ENCODE measurements at regions not wholly inside any gene's neighbourhood (a gene's known extent, or its start where the extent isn't known, plus 50 kb on each side); places are given as distances from the start of the nearest gene placed in this dataset.
"Not testable (repeated sequence)": the region's sequence is repeated elsewhere in the genome, so short reads cannot be mapped to it uniquely, and the experiment has no call there.

DNA sequence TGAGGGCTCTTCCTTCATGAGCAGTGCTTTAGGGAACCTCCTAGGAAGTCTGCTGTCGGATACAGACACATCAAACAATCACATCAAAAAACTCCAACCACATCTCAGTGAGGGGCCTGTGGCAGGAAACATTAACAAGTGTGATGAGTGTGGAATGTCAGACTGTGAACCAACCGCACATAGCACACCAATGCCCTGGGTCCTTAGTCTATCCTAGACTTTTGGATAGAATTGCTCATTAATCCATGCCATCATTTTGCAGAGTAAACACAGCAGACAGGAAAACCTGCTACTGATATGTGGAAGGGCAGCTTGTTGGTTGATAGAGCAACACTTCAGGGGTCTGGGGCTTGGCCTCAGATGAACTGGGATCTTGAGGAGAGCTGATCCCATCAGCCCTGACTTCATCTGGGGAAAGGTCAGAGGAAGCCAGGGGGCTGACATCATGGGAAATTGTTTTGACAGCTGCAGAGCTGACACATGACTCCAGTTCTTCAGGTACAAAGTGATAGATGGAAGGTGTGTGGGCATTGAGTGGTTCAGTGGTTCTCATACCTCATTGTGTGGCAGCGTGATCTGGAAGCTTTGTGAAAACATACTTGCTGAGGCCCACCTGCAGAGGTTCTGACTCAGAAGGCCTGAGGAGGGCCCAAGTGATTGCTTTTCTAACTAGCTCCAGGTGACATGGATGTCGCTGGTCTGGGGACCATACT is 193.3 kb downstream of the DIRAS2 start:
- DNase-seq (ENCODE audit: low read depth, low spot score) = no peak

DNA sequence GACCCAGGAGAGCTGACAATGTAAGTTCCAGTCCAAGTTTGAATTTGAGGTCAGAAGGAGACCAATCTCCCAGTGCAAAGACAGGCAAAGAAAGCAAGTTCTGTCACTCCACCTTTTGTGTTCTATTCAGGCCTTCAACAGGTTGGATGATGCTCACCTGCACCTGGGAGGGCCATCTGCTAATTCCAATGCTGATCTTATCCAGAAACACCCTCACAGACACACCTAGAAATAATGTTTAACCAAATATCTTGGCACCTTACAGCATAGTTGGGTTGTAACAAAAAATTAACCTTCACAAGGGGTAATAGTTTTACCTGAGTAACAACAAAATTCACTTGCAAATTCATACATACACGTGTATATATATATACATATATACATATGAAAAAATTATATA is 190.8 kb downstream of the DIRAS2 start:
- no peak for DNase-seq (ENCODE audit: low read depth, low spot score)

DNA sequence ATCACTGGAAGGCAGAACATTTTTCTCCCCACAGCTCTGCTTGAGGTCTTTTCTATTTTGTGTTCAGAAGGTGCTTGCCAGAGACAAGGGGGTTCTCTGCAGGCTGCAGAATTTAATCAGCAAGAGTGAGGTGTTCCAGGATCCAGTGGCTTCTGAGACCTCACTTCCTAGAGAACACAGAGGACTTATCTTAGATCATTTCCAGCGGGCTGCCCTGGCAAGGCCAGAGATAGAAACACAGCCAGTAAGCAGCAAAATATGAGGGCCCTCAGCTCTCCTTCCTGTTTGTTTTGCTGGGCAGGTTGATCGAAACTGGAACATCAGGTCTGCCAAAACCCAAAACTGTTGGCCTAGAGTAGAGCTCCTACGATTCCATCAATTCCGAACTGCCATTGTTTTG is 187.3 kb downstream of the DIRAS2 start:
- DNase-seq (ENCODE audit: low read depth, low spot score) = no peak

DNA sequence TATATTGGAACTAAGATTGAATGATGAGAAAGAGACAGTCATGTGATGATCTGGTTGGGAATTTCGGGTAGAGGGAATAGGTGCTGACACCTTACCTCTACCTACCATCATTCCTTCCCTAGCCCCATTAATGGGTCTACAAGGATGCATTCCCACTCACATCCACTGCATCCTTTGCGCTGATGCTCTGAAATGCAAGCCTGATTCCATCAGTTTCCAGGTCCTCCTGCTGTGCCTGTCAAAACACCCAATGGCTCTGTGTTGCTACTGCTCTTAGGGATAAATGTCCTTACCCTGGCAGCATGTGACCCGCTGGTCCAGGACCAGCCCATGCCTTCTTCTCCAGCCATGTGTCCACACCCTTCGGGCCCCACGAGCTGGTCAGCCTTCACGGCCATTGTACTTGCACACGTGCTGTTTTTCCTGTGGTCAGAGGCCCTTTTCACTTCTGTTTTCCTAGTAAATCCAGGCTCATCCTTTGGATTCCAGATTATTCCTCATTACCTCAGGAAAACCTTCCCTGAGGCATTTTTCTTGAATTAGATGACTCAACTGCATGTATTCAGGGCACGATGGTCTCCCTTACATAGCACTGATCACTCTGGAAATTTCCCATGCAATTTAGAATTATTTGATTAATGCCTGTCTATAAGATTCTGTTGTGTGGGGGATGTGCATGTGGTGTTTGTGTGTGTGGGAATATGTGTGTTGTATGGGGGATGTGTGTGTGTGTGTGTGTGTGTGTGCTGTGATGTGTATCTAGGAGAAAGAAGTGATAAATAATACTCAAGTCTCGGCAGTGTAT is 185.0 kb downstream of the DIRAS2 start:
- no peak for DNase-seq (ENCODE audit: low read depth, low spot score)

DNA sequence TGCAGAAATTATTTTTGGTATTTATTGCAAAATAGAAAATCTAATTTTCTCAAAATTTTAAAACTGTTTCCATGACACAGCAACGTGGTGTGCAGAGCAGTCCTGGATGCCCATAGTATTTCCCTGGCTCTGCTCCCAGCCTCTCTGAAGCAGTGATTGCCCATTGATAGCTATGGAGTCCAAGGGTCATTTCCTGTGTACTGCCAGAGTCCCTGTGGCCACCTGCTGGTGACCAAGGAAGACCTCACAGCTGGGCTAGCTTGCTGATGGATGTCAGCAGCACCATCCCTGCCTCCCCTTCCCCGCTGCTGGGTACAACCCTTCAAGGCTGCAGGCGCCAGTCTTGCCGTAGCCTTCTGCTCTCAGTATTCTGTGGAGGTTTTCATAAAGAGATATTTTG is 184.1 kb downstream of the DIRAS2 start:
- no peak for DNase-seq (ENCODE audit: low read depth, low spot score)

DNA sequence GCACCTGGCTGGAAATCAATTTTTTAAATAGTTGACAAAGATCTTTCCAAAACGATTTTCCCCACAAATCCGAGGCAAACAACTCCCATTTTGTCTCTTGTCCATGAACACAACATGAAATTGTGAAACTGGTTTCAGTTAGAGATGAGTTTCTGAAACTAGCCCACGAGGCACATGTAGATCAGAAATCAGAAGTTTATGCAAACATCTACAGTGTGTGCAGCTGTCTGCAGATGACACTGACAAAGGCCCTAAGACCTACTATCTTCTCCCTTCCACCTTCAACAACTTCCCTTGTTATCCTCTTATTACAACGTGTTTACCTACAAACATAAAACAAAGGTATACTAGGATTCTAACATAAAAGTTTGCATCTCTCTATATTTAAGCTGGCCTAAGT is 183.3 kb downstream of the DIRAS2 start:
- no peak for DNase-seq (ENCODE audit: low read depth, low spot score)

DNA sequence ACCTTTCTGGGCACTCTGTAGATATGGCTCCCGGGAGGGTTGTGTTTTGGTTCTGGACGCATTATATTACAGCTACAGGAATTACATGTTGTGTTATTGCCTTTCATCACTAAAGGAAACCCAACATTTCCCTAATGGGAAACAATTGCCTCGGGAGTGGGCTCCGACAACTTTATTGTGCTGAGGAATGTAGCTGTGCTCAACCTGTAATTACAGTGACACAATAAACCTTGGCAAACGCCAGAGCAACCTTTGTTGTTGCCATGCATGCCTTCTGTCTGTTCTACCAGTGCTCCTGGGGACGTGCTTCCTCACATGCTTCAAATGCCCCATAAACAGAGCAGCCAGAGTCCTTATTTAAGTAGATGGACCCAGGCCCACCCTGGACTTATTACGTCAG is 182.4 kb downstream of the DIRAS2 start:
- no peak for DNase-seq (ENCODE audit: low read depth, low spot score)

- DNase-seq (ENCODE audit: low read depth, low spot score) = no peak
Observed at GRCh38 chr9:90464978-90465377, 177.6 kb downstream of the DIRAS2 start.

- DNase-seq (ENCODE audit: low read depth, low spot score) = no peak
Observed at GRCh38 chr9:90466441-90466840, 176.2 kb downstream of the DIRAS2 start.

GRCh38 chr9:90469435-90469834 is 173.2 kb downstream of the DIRAS2 start:
- DNase-seq (ENCODE audit: low read depth, low spot score) = no peak

GRCh38 chr9:90469865-90470387 is 172.7 kb downstream of the DIRAS2 start:
- no peak for DNase-seq (ENCODE audit: low read depth, low spot score)

- DNase-seq (ENCODE audit: low read depth, low spot score) = no peak
Observed at GRCh38 chr9:90476058-90476457, 166.6 kb downstream of the DIRAS2 start.

DNA sequence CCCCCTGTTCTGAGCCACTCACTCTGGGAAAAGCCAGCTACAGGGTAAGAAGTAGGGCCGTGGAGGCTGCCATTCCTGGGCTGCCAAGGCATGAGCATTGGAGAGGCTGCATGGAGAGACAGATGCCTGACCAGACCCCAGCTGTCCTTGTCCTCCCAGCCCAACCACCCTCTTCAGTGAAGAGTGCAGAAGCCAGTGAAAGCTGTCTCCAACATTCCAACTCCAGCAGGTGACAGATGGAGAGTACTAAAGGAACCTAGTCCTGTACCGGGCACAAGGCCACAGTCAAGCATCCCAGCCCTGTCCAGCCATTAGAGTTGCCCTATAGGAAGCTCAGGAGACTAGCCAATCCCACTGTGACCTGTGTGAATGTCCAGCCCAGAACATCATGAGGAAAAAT is 165.1 kb downstream of the DIRAS2 start:
- DNase-seq (ENCODE audit: low read depth, low spot score) = no peak

- no peak for DNase-seq (ENCODE audit: low read depth, low spot score)
Observed at GRCh38 chr9:90478821-90479220, 163.8 kb downstream of the DIRAS2 start.

- no peak for DNase-seq (ENCODE audit: low read depth, low spot score)
Observed at GRCh38 chr9:90485028-90485427, 157.6 kb downstream of the DIRAS2 start.

DNA sequence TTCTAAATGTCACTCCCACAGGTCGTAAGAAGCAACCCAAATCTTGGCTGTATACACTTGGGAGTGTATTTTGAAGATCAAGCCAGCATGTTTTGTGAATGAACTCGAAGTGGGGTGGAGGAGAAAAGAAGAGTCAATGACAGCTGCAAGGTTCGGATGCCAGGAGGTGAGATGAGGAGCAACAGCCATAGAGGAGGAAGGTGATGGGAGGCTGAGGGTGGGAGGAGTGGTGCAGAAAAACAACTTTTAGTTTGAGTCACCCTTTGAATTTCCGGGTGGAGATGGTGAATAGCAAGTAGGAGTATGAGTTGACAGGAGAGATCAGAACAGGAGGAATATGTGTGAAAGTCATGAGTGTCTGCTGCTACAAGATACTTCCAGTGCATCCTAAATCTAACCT is 153.6 kb downstream of the DIRAS2 start:
- no peak for DNase-seq (ENCODE audit: low read depth, low spot score)

GRCh38 chr9:90499761-90500160 is 142.9 kb downstream of the DIRAS2 start:
- DNase-seq (ENCODE audit: low read depth, low spot score) = no peak

GRCh38 chr9:90502134-90502533 is 140.5 kb downstream of the DIRAS2 start:
- DNase-seq (ENCODE audit: low read depth, low spot score) = no peak

DNA sequence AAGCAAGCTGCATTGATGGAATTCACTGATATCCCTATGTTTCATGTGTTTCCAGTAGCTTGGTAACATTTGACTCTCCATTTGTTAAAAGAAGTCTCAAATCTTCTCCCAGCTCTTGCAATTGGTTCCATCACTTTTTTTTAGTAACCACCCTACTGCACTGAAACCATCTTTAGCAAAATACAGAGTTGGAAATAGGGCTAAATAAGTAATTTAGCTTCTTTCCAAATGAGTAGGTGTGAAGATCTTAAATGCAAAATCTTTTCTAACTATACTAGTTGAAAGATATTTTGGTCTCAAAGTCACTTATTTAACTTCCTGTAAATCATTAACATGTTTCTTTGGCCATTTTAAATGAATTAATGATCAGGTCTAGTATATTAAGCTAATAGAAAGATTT is 138.1 kb downstream of the DIRAS2 start:
- no peak for DNase-seq (ENCODE audit: low read depth, low spot score)

GRCh38 chr9:90505695-90506094 is 136.9 kb downstream of the DIRAS2 start:
- DNase-seq (ENCODE audit: low read depth, low spot score) = no peak

DNA sequence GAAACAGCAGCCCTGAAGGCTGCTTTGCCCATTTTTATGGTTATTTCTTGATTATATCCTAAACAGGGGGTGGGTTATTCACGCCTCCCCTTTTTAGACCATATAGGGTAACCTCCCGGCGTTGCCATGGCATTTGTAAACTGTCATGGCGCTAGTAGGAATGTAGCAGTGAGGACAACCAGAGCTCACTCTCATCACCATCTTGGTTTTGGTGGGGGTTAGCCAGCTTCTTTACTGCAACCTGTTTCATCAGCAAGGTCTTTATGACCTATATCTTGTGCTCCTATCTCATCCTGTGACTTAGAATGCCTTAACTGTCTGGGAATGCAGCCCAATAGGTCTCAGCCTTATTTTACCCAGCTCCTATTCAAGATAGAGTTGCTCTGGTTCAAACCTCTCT is 136.2 kb downstream of the DIRAS2 start:
- not testable (repeated sequence) for DNase-seq (ENCODE audit: low read depth, low spot score)

DNA sequence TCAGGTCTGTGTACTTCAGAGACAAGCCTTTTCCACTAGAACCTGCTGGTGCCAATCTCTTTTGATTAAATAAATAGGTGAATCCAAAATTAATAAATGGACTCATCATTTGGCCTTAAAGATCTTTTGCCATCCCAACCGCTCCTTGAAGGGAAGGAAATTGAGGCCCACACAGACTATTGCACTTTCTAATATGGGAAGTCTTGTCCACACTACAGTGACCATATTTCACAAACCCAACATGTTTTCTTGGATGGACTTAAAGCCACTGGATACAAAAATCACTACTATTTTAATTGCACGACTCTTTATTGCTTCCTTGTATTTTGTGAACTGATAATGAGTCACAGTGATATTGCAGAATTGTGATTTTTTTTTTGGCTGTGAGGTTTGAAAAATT is 135.0 kb downstream of the DIRAS2 start:
- no peak for DNase-seq (ENCODE audit: low read depth, low spot score)

- no peak for DNase-seq (ENCODE audit: low read depth, low spot score)
Observed at GRCh38 chr9:90508940-90509339, 133.7 kb downstream of the DIRAS2 start.
